GM18508 (cell line): ENCODE measurements at regions not wholly inside any gene's neighbourhood (a gene's known extent, or its start where the extent isn't known, plus 50 kb on each side); places are given as distances from the start of the nearest gene placed in this dataset.
"Not testable (repeated sequence)": the region's sequence is repeated elsewhere in the genome, so short reads cannot be mapped to it uniquely, and the experiment has no call there.

Experiments
- ATAC-seq: cut with Tn5 transposase; IDR thresholded peaks from one replicate; pipeline ENCODE4 v1.9.1; 2021; ENCODE audit warnings: moderate number of reproducible peaks; ENCODE audit not compliant: insufficient read depth, unreplicated experiment

DNA sequence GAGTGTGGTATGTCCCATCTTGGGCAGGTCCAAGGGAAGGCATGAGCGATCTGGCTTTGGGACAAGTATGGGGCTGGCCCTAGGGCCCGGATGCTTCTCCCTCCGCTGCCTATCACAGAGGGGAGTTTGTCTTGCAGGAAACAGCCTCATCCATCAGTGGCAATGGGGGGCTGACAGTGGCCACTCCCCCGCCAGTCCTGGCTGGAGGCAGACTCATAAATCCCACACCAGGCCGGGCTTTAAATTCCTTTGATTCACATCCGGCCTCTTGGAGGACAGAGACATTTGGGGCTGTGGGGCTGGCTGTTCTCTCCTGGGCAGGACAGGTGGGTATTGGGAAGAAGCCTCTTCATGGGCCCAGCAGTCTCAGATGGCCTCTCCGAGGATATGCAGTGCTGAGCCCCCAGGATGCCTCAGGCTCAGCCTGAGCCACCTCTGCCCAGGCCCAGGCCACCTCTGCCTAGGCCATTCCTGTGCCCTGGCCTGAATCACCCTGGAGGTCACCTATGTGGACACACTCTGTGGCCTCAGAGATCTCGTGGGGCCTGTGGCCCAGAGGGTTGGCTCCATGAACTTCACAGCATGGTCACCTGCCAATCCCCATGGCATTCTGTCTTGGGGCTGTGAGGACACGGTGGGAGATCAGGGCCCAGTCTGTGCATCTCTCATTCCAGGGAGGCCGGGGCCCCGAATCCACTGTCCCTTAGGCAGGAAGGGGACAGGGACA is 84.2 kb upstream of the GOLGA6L4 start:
- ATAC-seq, result no peak

DNA sequence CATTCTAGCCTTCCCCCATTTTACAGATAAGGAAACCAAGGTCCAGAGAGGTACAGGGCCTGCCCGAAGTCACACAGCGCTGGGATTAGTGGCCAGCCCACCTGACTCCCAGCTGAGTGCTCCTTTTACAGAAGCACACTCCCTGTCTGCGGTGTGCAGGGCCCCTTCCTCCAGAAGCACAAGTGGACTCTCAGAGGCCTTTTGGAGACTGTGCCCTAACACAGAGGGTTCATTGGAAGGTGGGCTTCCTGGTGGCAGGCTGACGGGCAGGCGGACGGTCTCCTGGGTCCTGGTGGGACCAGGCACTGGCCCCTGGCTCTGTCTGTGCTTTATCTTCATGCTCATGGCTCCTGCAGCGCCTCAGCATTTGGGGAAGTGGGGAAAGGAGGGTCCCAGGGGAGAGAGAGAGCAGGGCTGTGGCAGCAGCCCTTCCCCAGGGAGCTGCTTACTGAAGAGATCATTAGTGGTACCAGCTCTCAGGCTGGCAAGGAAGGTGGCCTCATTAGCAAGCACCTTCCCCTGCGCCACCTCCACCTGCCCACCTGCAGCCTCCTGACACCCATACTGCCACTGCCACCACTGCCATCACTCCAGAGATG is 83.1 kb upstream of the GOLGA6L4 start:
- not testable (repeated sequence) for ATAC-seq

DNA sequence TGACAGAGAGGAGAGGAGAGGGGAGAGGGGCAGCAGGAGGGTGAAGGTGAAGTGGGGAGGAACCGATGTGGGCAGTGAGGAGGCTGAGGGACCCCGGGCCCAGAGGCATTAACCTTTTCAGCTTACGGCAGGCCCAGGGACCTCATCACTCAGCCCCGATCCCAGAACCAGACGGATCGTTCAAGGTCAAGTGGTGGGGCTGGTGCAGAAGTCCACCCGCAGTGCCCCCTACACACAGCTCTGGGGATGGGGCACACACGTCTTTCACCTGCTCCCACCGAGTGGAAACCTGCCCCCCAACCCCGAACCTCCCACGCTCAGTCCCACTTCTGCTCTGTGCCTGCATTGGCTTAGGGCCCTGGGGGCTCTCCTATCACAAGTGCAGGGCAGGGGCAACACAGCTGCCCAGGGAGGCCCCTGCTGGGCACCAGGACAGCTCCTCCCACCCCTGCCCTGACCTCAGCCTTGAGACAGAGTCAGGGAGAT is 81.9 kb upstream of the GOLGA6L4 start:
- ATAC-seq, result not testable (repeated sequence)

DNA sequence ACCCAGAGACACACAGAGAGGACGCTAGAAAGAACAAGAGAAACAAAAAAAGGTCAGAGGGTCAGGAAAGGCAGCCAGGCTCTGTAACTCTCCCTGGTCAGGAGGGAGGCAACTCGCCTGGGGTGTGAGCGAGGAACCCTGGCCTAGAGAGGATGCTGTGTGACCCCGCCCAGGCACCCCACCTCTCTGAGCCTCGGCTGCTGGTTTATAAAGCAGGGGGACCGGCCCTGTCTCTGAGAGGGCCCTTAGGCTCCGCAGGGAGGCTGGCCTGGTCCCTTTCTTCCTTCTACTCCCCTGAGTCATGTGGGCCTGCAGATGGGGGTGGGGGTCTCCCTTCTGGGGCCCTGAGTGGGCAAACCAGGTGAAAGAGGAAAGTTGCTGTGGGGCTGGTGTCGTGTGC is 81.3 kb upstream of the GOLGA6L4 start:
- not testable (repeated sequence) for ATAC-seq

DNA sequence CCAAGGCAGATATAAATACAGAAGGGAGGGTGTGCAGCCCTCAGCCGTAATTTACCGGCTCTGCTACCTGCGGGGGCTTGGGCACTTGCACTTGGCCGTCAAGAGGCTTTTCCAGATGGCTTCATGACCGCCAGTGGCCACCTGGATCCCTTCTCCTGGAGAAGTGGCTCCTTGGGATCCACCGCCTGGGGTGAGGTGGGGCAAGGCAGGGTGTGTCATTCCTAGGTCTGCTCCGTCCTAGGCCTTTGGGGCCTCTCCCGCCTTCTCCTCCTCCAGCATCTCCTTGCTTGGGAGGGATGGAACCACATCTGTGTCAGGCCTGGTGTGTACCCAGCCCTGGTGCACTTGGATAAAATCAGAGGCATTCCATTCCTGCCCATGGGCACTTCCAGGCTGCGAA is 80.8 kb upstream of the GOLGA6L4 start:
- not testable (repeated sequence) for ATAC-seq

DNA sequence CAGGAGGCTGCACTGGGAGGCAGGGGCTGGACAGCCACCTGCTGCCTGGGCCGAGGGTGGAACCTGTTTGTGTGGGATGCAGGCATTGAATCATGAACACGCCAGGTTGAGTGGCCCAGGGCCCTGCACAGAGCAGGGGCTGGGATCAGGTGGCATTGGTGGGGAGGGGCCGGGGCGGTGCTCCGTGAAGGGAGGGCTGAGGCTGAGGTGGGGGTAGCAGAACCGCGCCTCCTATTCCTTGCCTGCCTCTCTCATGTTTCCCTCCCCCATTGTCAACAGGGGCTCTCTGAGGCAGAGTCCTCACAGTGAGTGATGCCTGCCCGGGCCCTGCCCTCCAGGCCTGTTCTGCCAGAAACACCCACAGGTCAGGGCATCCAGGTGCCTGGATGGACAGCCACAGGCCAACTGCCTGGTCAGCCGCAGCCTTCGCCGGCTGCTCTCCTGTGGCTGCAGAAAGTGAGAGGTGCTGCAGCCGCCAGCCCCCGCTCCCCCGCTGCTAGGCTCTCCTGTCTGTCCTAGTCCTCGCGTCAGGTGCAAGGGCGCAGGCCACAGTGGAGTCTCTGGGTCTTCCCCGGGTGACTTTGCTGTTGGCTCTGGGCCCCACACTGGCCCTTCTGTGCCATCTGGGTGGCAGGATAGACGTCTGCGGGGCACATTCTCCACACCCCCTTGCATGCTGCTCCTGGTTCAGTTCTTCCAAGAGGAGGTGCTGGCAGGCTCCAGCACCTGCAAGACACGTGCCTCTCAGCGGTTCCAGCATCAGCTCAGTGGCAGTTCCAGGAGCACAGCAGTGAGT is 79.6 kb upstream of the GOLGA6L4 start:
- ATAC-seq, result not testable (repeated sequence)

DNA sequence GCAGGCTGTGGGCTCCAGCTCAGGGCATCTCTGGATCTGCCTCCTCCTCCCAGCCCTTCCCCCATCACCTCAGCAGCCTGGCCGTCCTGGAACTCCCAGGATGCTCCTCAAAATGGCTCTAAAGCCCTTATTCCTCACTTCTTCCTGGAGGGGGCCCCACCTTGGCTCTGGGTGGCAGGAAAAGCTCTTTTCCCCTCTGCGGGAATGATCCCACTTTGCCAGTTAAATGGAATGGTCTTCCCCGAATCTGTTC is 79.1 kb upstream of the GOLGA6L4 start:
- ATAC-seq, result not testable (repeated sequence)

DNA sequence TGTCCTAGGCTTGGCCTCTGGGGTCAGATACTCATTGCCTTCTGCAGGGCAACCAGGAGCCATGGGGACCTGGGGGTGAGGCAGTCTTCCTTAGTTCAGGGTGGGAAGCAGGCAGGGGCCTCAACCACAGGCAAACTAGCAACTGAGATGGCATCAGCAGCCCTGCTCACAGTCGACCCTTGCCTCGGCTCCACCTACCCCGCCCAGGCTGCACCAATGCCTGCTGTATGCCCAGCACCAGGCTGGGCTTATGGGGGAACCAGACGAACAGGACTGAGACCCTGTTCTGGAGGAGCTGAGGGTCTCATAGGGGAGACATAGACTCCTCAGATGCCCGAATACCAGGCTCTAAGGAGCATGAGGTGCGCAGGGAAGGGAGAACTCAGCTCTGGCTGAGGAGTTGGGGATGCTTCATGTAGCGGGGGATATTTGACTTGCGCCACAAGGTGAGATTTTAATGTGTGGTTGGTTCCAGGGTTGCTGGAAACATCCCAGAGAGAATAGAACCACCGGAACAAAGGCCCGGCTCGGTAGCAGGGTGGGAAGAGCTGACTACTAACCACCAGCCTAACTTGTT is 78.4 kb upstream of the GOLGA6L4 start:
- ATAC-seq, result not testable (repeated sequence)

DNA sequence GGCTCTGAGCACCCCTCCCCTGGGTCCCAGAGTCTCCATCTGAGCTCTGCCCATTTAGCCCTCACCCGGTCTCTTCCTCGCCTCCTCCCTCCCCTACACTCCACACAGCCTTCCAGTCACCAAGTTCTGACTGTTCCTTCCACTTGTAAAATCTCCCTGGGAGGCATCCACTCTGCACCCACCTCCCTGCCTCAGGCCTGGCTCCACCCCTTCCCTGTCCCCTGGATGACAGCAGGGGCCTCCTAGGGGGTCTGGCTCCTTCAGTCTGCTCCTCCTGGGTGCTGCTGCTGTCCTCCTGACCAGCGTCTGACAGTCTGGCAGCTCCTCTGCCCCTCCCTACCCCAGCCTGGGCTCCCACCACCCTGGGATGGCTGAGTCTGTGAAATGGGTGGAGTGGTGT is 77.7 kb upstream of the GOLGA6L4 start:
- not testable (repeated sequence) for ATAC-seq

DNA sequence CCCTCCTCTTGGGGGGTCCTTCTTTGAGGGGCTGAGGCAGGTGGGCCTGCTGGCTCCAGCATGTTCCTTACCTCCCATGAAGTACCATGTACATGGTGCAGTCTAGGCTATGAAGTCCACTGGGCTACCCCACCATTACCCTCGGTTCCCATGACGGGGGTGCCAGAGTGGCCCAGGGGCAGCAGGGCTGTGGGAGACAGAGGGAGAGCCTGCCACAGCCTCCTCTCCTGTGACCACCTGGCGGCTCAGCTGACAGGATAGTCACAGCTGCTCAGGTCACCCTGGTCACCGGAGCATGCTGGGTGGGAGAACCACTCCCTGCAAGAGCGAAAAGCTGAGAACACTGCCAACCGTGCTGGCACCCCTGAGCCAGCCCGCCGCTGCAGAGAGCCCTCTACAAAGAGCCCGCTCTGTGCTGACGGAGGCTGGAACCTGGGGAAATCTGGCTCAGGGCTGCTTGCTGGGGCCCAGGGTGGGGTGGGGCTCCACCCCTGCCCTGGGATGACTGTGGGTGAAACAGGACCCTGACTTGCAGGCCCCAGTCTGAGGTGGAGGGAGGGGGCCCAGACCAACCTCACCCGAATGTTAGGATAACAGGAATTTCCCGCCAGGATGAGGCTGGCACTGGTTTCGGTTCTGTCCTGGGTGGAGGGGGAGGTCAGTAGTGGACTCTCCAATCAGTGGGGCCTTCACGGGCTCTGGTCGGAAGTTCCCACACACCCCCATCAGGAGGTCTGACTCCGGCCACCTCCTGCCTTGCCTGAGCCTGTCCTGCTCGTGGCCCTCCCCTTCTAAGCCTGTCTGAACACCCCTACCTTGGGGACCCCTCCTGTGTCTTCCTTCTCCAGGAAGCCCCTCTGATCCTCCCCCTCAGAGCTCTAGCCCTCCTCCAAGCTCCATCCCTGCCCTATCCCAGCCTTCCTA is 76.0 kb upstream of the GOLGA6L4 start:
- ATAC-seq, result not testable (repeated sequence)

DNA sequence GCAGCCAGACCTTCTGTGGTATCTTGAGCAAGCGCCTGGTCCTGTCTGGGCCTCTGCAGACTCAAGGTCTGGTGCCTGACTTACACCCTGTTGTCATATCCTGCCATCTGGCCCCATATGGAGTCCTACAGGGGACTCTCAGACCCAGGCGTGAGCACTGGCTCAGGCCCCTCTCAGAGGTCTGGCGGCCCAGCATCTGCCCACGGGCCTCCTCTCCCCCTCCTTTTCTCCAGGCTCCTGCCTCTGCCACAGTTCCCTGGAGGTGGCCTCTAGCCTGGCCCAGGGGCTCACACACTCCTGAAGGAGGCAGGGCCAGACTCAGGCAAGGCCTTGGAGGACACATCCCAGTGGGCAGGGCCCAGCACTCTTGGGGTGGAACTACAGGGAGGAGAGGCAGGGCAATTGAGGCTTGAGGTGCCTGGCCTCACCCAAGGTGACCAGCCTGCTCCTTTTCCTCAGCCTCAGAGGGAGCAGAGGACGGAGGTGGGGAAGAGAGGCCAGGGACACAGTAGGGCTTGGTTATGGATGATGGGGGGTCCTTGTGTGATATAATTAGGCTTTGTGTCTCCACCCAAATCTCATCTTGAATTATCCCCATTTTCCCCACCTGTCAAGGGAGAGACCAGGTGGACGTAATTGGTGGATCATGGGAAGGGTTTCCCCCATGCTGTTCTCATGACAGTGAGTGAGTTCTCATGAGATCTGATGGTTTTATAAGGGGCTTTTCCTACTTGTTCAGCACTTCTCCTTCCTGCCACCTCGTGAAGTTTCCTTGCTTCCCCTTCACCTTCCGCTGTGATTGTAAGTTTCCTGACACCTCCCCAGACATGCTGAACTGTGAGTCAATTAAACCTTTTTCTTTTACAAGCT is 70.9 kb upstream of the GOLGA6L4 start:
- not testable (repeated sequence) for ATAC-seq

DNA sequence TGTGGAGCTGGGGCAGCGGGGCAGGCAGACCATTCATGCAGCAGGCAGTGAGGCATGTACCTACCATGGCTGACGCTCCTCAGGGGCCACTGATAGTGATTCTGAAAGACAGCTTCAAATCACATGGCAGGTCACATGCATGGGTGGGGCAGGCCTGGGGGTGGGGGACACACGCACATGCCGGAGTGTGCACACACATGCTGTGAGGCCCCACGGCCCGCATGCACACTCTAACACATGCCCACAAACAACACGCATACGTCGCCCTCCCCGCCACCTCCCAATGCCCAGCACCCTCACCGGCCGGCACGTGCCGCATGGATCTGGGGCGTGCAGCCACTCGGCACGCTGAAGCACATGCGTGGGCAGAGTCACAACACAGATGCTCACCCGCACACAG is 65.5 kb upstream of the GOLGA6L4 start:
- not testable (repeated sequence) for ATAC-seq

DNA sequence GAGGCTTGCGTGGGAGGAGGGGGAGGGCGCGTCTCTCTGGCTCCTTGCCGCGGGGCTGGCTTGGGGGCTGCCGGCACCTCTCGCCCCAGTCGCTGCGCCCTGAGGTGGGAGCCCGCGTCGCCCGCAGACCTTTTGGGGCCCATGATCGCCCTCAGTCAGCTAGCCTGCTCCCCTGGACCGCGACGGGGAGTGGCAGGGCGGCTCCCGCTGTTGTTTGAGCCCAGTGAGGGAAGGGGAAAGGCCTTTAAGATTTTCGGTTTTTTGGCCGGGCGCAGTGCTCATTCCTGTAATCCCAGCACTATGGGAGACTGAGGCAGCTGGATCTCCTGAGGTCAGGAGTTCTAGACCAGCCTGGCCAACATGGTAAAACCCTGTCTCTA is 62.4 kb upstream of the GOLGA6L4 start:
- ATAC-seq, result not testable (repeated sequence)
